ENCODE measurements at regions not wholly inside any gene's neighbourhood (a gene's known extent, or its start where the extent isn't known, plus 50 kb on each side); places are given as distances from the start of the nearest gene placed in this dataset.

DNA sequence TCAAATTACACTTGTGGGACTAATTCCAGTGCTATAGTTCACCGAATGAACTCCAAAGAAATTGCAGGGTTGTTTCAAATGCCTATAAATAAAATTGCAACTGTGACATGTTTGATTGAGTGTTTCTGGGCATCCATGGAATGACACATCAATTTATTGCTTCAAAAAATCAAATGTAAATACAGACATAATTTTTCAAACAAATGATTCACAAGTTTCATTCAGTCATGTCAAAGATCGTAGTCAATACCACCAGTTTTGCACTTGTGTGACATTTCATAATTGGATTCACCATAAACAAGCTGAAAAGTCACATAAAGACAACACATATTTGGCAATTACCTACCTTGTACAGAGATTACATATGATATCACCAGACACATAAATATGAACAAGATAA, 350.8 kb downstream of the CDH2 start:
- TF ChIP-seq POLR2A (IDR thresholded peaks at IDR 0.05), result no peak
- no peak for TF ChIP-seq EP300 (IDR thresholded peaks at IDR 0.05)
